DOHH2 (cell line): ENCODE measurements at regions not wholly inside any gene's neighbourhood (a gene's known extent, or its start where the extent isn't known, plus 50 kb on each side); places are given as distances from the start of the nearest gene placed in this dataset.
"Not testable (repeated sequence)": the region's sequence is repeated elsewhere in the genome, so short reads cannot be mapped to it uniquely, and the experiment has no call there.

Experiments
- H3F3A ChIP-seq: fragments of 200-600 bp; sonication (generic), shearing (Covaris generic); 2 replicates; pipeline ENCODE4 v1.6.0; 2016; ENCODE audit warnings: antibody characterized with exemption, mild to moderate bottlenecking; ENCODE audit not compliant: control insufficient read depth, insufficient read depth
- H3K27ac ChIP-seq: fragments of 200-600 bp; sonication (generic); 2 replicates; pipeline ENCODE4 v1.5.1; 2014; ENCODE audit warnings: low read depth, mild to moderate bottlenecking, low read length, moderate library complexity
- H3K27me3 ChIP-seq: fragments of 200-600 bp; sonication (generic); 2 replicates; pipeline ENCODE4 v1.6.1; 2014; ENCODE audit warnings: mild to moderate bottlenecking, low read length, mixed read lengths; ENCODE audit not compliant: control insufficient read depth
- H3K36me3 ChIP-seq: fragments of 200-600 bp; sonication (generic); 2 replicates; pipeline ENCODE4 v1.6.1; 2014; ENCODE audit warnings: mild to moderate bottlenecking, low read length, moderate library complexity, mixed read lengths; ENCODE audit not compliant: control insufficient read depth
- H3K4me1 ChIP-seq: fragments of 200-600 bp; sonication (generic); 2 replicates; pipeline ENCODE4 v1.6.1; 2014; ENCODE audit warnings: mild to moderate bottlenecking, low read length, mixed read lengths; ENCODE audit not compliant: control insufficient read depth
- H3K4me2 ChIP-seq: fragments of 200-600 bp; sonication (generic); 2 replicates; pipeline ENCODE4 v1.6.0; 2014; ENCODE audit warnings: mild to moderate bottlenecking, low read length, moderate library complexity
- H3K4me3 ChIP-seq: fragments of 200-600 bp; sonication (generic); 2 replicates; pipeline ENCODE4 v1.5.1; 2014; ENCODE audit warnings: mild to moderate bottlenecking, low read length, mixed read lengths
- H3K79me2 ChIP-seq: fragments of 200-600 bp; sonication (generic); 2 replicates; pipeline ENCODE4 v1.6.1; 2014; ENCODE audit warnings: mild to moderate bottlenecking, low read length, mixed read lengths; ENCODE audit not compliant: control insufficient read depth
- H3K9me2 ChIP-seq: fragments of 200-600 bp; sonication (generic); replicated peaks from 2 replicates; pipeline ENCODE4 v1.6.1; 2014; ENCODE audit warnings: mild to moderate bottlenecking, low read length, mixed read lengths; ENCODE audit not compliant: control insufficient read depth
- H3K9me3 ChIP-seq: fragments of 200-600 bp; sonication (generic); 2 replicates; pipeline ENCODE4 v1.6.1; 2014; ENCODE audit warnings: antibody characterized with exemption, low read length, mixed read lengths; ENCODE audit not compliant: control insufficient read depth, insufficient read depth
- H4K20me1 ChIP-seq: fragments of 200-600 bp; sonication (generic); 2 replicates; pipeline ENCODE4 v1.6.0; 2014; ENCODE audit warnings: low read depth, mild to moderate bottlenecking, antibody characterized with exemption, low read length, moderate library complexity; ENCODE audit not compliant: control insufficient read depth, insufficient read depth
- EZH2phosphoT487 ChIP-seq: fragments of 200-600 bp; sonication (generic); IDR thresholded peaks from 2 replicates; pipeline ENCODE4 v1.6.1; 2017; ENCODE audit warnings: borderline replicate concordance, mild to moderate bottlenecking, antibody characterized with exemption, low read length, moderate library complexity, mixed read lengths
- TF ChIP-seq, protein P1 (sequence below): fragments of 200-600 bp; sonication (generic); IDR thresholded peaks from one replicate; pipeline ENCODE4 v1.5.1; 2014; ENCODE audit warnings: antibody characterized with exemption, mild to moderate bottlenecking, low read depth, low read length; ENCODE audit not compliant: poor library complexity, severe bottlenecking

DNA sequence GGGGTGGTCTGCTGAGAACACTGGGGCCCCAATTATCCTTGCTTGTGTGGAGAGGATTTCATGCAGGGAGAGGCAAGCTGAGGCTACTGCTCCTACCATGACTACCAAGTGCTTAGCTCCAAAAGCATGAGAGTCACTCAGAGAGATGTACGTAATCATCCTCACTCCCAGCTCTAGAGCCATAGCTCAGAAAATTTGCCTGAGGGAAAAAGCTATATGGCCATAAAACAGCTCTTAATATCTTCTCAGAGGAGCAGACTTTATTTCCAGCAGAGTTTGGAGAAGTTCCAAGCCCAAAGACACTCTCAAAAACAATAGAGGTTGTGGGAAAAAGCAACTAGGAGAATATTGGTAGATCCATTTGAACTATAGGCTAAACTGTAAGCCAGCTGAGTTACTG lies 106.4 kb upstream of the PBX1 start:
- Histone ChIP-seq H3K27ac (no peak overlapping the region), H3K27me3 (no peaks in the 10 kb centered on the region), H3K79me2 (no peaks in the 10 kb centered on the region), H3K4me2 (no peak overlapping the region), H3K4me1 (no peaks in the 10 kb centered on the region), H3K4me3 (no peak overlapping the region), H3K9me2 (no peaks in the 10 kb centered on the region), H3K9me3 (no peaks in the 10 kb centered on the region), H3K36me3 (no peaks in the 10 kb centered on the region), H4K20me1 (no peaks in the 10 kb centered on the region), H3F3A (no peaks in the 10 kb centered on the region)
- TF ChIP-seq, protein P1, sequence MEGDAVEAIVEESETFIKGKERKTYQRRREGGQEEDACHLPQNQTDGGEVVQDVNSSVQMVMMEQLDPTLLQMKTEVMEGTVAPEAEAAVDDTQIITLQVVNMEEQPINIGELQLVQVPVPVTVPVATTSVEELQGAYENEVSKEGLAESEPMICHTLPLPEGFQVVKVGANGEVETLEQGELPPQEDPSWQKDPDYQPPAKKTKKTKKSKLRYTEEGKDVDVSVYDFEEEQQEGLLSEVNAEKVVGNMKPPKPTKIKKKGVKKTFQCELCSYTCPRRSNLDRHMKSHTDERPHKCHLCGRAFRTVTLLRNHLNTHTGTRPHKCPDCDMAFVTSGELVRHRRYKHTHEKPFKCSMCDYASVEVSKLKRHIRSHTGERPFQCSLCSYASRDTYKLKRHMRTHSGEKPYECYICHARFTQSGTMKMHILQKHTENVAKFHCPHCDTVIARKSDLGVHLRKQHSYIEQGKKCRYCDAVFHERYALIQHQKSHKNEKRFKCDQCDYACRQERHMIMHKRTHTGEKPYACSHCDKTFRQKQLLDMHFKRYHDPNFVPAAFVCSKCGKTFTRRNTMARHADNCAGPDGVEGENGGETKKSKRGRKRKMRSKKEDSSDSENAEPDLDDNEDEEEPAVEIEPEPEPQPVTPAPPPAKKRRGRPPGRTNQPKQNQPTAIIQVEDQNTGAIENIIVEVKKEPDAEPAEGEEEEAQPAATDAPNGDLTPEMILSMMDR = no peak
- TF ChIP-seq EZH2phosphoT487 = no peak

DNA sequence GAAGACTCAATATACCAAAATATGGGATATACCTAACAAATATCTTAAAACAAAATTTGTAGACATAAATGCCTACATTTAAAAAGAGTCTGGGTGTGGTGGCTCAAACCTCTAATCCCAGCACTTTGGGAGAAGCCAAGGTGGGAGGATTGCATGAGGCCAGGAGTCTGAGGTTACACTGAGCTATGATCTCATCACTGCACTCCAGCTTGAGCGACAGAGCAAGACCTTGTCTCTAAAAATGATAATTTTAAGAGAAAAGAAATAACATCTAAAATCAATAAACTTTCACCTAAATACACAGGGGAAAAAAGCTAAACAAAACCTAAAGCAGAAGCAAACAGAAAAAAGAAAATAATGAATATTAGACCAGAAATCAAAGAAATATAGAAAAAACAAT lies 102.7 kb upstream of the PBX1 start:
- no peaks in the 10 kb centered on the region for H4K20me1 ChIP-seq
- H3K9me2 ChIP-seq = no peaks in the 10 kb centered on the region
- H3K4me2 ChIP-seq = no peak overlapping the region
- no peak for TF ChIP-seq EZH2phosphoT487
- TF ChIP-seq, protein P1 = no peak
- no peaks in the 10 kb centered on the region for H3F3A ChIP-seq
- no peaks in the 10 kb centered on the region for H3K79me2 ChIP-seq
- H3K27me3 ChIP-seq = no peaks in the 10 kb centered on the region
- no peaks in the 10 kb centered on the region for H3K4me1 ChIP-seq
- H3K27ac ChIP-seq = no peak overlapping the region
- no peaks in the 10 kb centered on the region for H3K9me3 ChIP-seq
- no peaks in the 10 kb centered on the region for H3K36me3 ChIP-seq
- no peak overlapping the region for H3K4me3 ChIP-seq

DNA sequence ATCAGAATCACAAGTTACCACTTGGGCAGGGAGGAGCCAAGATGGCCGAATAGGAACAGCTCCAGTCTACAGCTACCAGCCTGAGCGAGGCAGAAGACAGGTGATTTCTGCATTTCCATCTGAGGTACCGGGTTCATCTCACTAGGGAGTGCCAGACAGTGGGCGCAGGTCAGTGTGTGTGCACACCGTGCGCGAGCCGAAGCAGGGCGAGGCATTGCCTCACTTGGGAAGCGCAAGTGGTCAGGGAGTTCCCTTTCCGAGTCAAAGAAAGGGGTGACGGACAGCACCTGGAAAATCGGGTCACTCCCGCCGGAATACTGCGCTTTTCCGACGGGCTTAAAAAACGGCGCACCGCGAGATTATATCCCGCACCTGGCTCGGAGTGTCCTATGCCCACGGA lies 99.8 kb upstream of the PBX1 start:
- H3K27me3 ChIP-seq, H3K36me3 ChIP-seq, H3K4me3 ChIP-seq, H3K79me2 ChIP-seq, H3K9me3 ChIP-seq, H3K27ac ChIP-seq, H3F3A ChIP-seq, H3K9me2 ChIP-seq, H3K4me2 ChIP-seq, H3K4me1 ChIP-seq, H4K20me1 ChIP-seq: not testable (repeated sequence)

DNA sequence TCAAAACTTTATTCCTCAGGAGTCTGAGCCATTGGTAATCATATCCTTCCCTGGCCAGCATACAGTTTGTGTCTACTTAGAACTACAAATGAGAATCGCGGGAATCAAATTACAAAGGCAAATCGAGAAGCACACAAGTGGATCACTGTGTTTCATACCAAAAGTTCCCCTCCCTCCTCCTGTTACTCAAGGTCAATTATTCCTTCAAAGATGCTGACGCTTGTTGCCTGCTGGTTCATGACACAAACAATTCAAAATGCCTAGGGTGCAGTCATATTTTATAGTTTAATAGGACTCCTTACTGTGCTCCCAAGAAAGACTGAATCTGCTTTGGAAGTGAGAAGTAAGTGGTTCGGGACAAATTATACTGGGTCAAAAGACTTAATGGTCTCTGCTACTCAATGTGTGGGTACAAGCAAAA lies 93.0 kb upstream of the PBX1 start:
- H3K4me3 ChIP-seq = no peak overlapping the region
- no peaks in the 10 kb centered on the region for H3K9me2 ChIP-seq
- H3K9me3 ChIP-seq = no peaks in the 10 kb centered on the region
- no peaks in the 10 kb centered on the region for H3K27me3 ChIP-seq
- TF ChIP-seq, protein P1 = no peak
- no peak for TF ChIP-seq EZH2phosphoT487
- no peak overlapping the region for H3K27ac ChIP-seq
- no peaks in the 10 kb centered on the region for H3K79me2 ChIP-seq
- no peak overlapping the region for H3K4me2 ChIP-seq
- H4K20me1 ChIP-seq = no peaks in the 10 kb centered on the region
- no peaks in the 10 kb centered on the region for H3K36me3 ChIP-seq
- H3F3A ChIP-seq = no peaks in the 10 kb centered on the region
- H3K4me1 ChIP-seq = no peaks in the 10 kb centered on the region
